Lung (tissue), 11 donors: ENCODE measurements at regions not wholly inside any gene's neighbourhood (a gene's known extent, or its start where the extent isn't known, plus 50 kb on each side); places are given as distances from the start of the nearest gene placed in this dataset.

Experiments
- ATAC-seq: fragments of 200-7000 bp; cut with Tn5 transposase; one replicate; pipeline ENCODE4 v1.9.1; 2020; ENCODE audit warnings: moderate number of reproducible peaks; ENCODE audit not compliant: insufficient read depth, low FRiP score
- DNase-seq, 3 donors: peaks; one replicate each; pipeline ENCODE4 v3.0.0-alpha.2; 2013 to 2017
- H3K27ac ChIP-seq, 2 donors: one replicate each; pipeline ENCODE4 v1.5.1; 2013; ENCODE audit warnings: mild to moderate bottlenecking in 2 of 2, moderate library complexity in 2 of 2, control low read depth in 1 of 2, inconsistent platforms in 1 of 2, low read depth in 1 of 2, low read length in 1 of 2
- H3K27me3 ChIP-seq, 3 donors: one replicate each; pipeline ENCODE4 v1.5.1; 2013; ENCODE audit warnings: low read length in 2 of 3; ENCODE audit not compliant: control insufficient read depth in 3 of 3, insufficient read depth in 3 of 3
- H3K36me3 ChIP-seq, 4 donors: one replicate each; pipeline ENCODE4 v1.5.1; 2013; ENCODE audit warnings: low read length in 4 of 4, mild to moderate bottlenecking in 1 of 4, moderate library complexity in 1 of 4; ENCODE audit not compliant: control insufficient read depth in 4 of 4, insufficient read depth in 4 of 4
- H3K4me1 ChIP-seq, 5 donors: one replicate each; pipeline ENCODE4 v1.5.1; 2013; ENCODE audit warnings: low read length in 5 of 5, mild to moderate bottlenecking in 2 of 5, moderate library complexity in 1 of 5; ENCODE audit not compliant: control insufficient read depth in 5 of 5, insufficient read depth in 5 of 5
- H3K4me3 ChIP-seq: one replicate; pipeline ENCODE4 v1.5.1; 2013; ENCODE audit warnings: mild to moderate bottlenecking, control low read depth, moderate library complexity
- H3K9ac ChIP-seq, 2 donors: one replicate each; pipeline ENCODE4 v1.5.1; 2013; ENCODE audit warnings: low read length in 2 of 2, control low read depth in 1 of 2; ENCODE audit not compliant: insufficient read depth in 1 of 2
- H3K9me3 ChIP-seq, 4 donors: one replicate each; pipeline ENCODE4 v1.5.1; 2013; ENCODE audit warnings: low read length in 3 of 4, mild to moderate bottlenecking in 1 of 4, moderate library complexity in 1 of 4; ENCODE audit not compliant: control insufficient read depth in 4 of 4, insufficient read depth in 3 of 4
- CTCF ChIP-seq: IDR thresholded peaks from 2 replicates; pipeline ENCODE4 v1.5.1; 2012; ENCODE audit warnings: mild to moderate bottlenecking; ENCODE audit errors: control extremely low read depth, extremely low read depth
- WGBS, 2 donors: extraction: QIAGEN DNeasy Blood & Tissue Kit; methylation state at CpG; one replicate each; pipeline ENCODE4 v1.1.7; 2013; 5-methylcytosine and 5-hydroxymethylcytosine counted together
- donor health status: control.
- donor health status: control.
- donor health status: Bipolar disorder and iron deficiency.
- donor health status: healthy.
- donor health status: DM: yes; HTN: yes; CAD: no.

- Histone ChIP-seq H3K9ac (no peak overlapping the region), H3K36me3 (no peaks in the 10 kb centered on the region), H3K27ac (no peak overlapping the region), H3K9me3 (peaks cover 0 to 3% (median 0%) of the 10 kb centered on the region in 4 donors), H3K4me3 (no peak overlapping the region), H3K4me1 (peaks cover 0 to under 1% (median 0%) of the 10 kb centered on the region in 5 donors), H3K27me3 (no peaks in the 10 kb centered on the region)
- TF ChIP-seq CTCF, result no peak
- DNase-seq (no peak), ATAC-seq (no peak)
- WGBS, 2 donors, result 88 to 89% methylated on average over 4 of the region's 4 CpGs
Observed at GRCh38 chr2:2667690-2668089, 336.6 kb upstream of the MYT1L start.

GRCh38 chr2:2665834-2666133, 334.7 kb upstream of the MYT1L start:
- TF ChIP-seq CTCF, result no peak
- 87 to 94% methylated on average over 12 of the region's 12 CpGs for WGBS, 2 donors
- Histone ChIP-seq H3K9ac (no peak overlapping the region), H3K4me3 (no peak overlapping the region), H3K27me3 (no peaks in the 10 kb centered on the region), H3K9me3 (peaks cover 0 to 3% (median 0%) of the 10 kb centered on the region in 4 donors), H3K4me1 (peaks cover 0 to 7% (median 0%) of the 10 kb centered on the region in 5 donors), H3K27ac (no peak overlapping the region), H3K36me3 (no peaks in the 10 kb centered on the region)
- ATAC-seq (no peak), DNase-seq (no peak)

GRCh38 chr2:2664989-2665833, 334.1 kb upstream of the MYT1L start:
- Histone ChIP-seq H3K9ac (no peak overlapping the region), H3K4me1 (peaks cover 0 to 7% (median 0%) of the 10 kb centered on the region in 5 donors), H3K9me3 (no peaks in the 10 kb centered on the region), H3K27ac (no peak overlapping the region), H3K36me3 (no peaks in the 10 kb centered on the region), H3K4me3 (no peak overlapping the region), H3K27me3 (no peaks in the 10 kb centered on the region)
- TF ChIP-seq CTCF, result no peak
- DNase-seq, result peak in 1 of 3 donors; percentile 9
- no peak for ATAC-seq
- 84 to 89% methylated on average over 27 to 28 of the region's 28 CpGs for WGBS, 2 donors
